Embryonic facial prominence (tissue), 1 donor: ENCODE measurements at regions not wholly inside any gene's neighbourhood (a gene's known extent, or its start where the extent isn't known, plus 50 kb on each side); places are given as distances from the start of the nearest gene placed in this dataset.

Experiments used
- DNase-seq: peaks from one replicate; pipeline ENCODE4 v3.0.0-alpha.2; 2016; ENCODE audit errors: extremely low spot score

DNA sequence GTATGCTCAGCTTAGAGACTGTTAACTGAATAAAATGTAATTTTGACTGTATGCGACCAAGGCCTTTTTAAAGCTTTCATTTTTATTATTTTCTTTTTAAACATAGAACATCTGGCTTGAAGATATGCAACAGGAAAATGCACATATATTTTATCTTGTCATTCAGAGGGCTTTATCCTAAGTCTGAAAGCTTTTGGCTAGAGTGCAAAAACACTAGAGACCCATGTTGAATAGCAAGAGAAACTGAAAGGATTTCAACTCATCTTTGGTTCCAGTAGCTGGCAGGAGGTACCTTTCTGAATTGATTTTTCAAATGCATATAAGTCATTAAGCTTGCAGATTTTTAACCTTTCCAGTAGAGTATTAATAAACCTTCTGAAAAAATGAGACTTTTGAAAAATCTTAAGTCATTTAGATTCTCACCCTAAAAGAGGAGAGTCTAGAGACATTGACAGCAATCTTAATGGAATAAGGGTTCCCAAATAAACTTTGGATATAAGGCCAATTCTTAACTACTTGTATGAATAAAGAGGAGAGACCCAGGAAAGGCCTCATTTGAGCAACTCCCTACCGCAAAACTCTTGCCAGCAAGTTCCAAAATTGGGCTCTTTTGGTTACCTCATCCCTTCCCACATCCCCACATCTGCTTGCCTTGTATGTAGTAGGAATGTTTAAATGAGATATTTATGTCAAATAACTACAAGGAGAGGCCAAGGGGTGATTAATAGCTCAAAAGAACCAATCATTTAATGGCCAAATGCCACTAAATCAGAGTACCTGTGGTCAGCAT is 454.4 kb downstream of the HTR7 start:
- DNase-seq = no peak

DNA sequence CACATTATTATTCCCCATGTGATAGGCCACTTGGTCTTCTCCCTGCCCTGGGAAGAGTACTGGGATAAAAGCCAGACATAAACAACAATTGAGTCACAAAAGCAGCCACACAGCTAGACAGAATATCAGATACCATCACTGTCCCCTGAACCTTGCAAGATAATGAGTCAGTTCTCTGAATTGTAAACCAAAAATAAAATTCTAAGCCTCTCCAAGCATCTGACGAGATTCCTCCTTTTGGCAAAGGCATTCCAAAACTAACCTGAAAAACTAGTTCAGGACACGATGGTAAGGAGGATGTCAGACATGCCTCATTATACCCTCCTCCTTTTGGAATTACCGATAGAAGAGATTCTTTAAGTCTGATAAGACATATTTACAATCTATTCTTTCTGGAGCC is 450.7 kb downstream of the HTR7 start:
- DNase-seq = no peak

DNA sequence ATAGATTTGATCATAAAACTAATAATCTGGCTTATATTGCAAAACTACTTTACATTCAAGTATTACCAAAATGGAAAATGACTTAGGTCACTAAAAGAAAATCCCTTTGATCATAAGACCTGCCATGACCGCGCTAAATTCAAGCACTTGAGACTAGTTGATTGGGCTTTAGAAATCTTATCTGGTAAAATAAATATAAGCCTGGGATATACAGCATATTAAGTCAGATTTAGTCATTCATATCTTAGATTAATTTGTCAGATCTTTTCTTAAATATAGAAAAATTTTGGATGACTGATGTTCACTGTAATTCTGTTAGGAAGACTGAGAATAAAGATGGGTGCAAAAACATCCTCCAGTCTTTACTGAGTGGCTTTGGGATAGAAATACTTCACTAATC is 450.0 kb downstream of the HTR7 start:
- no peak for DNase-seq

DNA sequence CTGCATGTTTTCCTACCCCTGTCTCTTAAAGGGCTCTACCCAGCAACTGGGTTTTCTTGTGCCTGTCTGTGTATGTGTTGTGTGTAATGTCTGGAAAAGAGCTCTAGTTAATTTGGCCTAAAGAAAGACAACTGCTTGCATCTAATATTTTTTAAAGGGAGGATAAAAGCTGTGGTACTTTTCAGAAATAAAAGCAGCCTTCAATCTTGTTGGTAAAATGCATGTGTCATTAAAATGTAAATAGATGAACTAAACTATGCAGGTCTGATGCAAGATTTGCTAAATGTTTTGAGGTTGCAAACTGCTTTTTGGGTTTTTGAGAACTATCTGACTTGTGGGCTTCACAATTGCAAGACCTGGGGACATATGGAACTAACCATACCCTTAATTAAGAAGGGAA is 445.3 kb downstream of the HTR7 start:
- DNase-seq = no peak

DNA sequence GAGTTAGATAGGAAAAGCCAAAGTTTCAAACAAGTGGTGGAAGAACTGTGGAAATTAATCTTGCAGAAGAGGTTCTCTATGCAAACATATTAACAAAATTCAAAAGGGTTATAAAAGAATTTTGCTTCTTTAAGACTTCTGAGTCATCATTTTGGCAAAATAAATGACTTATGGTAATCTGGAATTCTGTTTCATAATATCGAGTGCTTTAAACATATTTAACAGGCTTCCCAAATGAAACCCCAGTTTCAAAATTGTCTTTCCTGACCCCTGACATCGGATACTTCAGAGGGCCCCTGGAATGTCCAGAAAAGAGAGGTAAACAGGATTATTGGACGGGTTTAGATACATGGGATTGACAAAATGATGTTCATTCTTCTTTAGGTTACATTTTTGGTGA is 444.6 kb downstream of the HTR7 start:
- no peak for DNase-seq

DNA sequence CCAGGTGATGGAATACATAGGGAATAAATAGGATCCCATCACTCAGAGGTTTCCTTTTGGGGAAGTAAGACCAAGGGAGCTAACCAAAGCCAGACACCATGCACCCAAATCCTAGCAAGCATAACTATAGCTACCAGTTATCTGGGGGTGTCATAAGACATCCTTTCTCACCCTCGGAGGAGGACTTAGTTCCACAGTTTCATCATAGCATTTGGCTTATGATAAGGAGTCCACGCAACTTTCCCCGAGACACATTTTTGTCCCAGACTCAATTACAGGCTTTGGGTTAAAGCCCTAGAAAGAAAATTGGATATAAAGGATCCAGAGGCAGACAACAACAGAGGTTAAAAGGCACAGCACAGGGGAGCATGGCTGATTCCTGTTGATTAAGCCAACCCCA is 442.9 kb downstream of the HTR7 start:
- DNase-seq = no peak

DNA sequence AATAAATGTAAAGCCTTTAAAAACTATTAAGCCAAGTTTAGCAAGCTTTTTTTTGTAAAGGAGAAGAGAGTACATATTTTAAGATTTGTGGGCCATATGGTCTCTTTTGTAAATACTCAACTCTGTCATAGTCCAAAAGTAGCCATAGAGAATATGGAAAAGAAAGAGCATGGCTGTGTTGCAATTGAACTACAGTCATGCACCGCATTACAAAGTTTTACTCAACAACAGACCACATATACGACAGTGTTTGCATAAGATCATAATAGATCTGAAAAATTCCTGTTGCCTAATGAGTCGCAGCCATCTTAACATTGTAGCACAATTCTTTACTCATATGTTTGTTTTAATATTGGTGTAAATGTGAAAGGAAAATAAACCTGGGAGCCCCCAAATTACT is 440.8 kb downstream of the HTR7 start:
- no peak for DNase-seq

DNA sequence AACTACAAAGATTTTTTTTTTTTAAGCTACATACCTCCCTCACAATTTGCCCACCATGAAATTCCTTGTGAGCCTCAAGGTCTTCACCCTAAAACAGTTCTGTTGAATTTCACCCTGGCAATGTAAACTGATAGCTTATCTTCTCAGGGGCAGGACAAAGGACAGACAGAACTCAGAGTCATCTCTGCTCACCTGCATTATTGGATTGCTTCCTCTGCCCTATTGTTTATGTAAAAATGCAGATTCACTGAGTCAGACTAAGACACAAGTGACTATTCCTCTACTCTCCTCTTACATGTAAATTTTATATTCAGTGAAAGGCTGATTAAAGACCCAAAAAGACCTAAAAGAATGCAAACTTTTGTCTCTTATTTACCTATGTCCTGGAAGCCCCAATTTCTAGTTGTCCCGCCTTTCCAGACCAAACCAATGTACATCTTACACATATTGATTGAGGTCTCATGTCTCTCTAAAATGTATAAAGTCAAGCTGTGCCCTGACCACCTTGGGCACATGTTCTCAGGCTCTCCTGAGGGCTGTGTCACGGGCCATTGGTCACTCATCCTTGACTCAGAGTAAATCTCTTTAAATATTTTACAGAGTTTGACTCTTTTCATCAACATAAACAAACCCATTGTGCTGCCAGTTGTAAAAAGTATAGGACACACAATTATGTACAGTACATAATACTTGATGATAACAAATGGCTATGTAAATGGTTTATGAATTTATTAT is 440.2 kb downstream of the HTR7 start:
- no peak for DNase-seq

DNA sequence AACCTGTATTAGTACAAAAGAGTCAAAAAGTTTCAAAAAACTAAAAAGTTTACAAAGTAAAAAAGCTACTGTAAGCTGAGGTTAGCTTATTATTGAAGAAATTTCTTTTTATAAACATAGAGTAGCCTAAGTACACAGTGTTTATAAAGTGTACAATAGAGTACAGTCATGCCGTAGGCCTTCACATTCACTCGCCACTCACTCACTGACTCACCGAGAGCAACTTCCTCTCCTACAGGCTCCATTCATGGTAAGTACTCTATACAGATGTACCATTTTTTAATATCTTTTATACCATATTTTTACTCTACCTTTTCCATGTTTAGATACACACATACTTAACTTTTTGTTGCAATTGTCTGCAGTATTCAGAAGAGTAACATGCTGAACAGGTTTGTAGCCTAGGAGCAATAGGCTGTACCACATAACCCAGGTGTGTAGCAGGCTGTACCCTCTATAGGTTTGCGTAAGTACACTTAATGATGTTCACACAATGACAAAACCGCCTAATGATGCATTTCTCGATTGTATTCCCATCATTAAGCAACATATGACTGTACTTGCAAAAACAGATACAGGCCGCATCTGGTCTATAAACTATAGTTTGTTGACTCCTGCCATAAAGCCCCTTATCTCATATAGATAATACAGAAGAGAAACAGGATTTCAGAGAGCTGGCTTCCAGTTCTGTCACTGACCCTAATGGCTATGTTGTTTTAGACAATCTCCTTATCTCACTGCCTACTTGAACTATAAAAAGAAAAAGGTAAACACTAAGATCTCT is 438.8 kb downstream of the HTR7 start:
- DNase-seq = no peak

DNA sequence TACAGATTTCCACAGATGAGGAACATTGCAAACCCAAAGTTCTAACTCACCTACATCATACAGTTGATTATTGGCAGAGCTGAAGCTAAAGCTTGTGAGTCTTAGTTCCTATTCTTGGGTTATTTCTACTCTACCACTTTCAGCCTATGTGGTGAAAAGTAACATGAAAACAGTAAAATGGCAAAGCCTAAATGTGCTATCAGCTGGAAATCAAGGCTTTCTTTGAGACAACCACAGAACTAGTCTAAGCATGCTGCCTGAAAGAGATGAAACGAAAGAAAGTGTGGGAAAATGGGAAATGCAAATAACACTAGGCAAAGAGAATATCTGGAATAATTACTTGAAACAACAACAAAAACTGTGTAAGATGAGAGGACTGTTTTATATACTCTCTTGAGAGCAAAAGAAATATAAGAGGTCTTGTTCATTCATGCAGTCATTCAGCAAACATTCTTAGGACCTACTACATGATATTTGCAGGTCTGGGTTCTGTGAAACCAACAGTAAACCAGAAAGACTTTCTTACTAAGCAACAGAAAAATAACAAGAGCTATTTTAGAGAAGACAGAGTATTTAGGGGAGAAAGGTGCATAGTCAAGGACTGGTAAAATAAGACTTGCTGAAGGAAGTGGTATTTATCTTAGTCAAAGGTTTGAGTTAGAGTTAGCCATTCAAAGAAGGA is 437.1 kb downstream of the HTR7 start:
- DNase-seq = no peak

DNA sequence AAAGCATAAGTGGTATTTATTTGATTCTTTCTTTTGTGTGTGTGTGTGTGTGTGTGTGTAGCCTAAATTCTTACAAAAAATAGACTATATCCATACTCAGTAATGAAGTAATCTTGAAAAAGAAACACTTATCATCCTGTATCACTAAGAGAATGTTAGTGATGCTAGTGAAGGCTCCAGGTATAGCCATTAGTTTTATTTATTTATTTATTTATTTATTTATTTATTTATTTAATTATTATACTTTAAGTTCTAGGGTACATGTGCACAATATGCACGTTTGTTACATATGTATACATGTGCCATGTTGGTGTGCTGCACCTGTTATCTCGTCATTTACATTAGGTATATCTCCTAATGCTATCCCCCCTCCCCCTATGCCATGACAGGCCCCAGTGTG is 436.0 kb downstream of the HTR7 start:
- DNase-seq = no peak

DNA sequence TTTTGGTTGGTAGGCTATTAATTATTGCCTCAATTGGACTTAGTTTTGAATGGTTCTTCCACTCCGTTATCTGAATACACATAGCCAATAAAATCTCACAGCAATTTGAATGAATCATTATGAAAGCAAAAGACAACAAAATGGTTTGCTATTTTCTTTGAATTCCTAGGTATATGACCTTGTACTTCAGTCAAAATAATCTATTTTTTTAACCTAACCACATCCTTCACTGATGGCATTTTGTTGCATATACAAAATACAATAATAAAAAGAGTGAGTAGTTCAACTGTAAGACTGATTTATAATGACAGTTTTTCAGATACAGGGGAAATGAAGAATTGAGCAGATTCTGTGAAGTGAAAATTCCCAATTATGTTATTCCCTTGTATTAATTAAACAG is 433.1 kb downstream of the HTR7 start:
- DNase-seq = no peak

DNA sequence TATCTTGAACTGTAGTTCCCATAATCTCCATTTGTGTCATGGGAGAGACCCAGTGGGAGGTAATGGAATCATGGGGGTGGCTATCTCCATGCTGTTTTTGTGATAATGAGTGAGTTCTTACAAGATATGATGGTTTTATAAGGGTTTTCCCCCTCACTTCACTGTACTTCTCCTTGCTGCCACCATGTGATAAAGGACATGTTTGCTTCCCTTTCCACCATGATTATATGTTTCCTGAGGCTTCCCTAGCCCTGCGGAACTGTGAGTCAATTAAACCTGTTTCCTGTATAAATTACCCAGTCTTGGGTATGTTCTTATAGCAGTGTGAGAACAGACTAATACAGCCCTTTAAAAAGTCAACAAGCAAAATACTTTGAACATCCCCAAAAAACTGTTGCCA is 427.7 kb downstream of the HTR7 start:
- no peak for DNase-seq

DNA sequence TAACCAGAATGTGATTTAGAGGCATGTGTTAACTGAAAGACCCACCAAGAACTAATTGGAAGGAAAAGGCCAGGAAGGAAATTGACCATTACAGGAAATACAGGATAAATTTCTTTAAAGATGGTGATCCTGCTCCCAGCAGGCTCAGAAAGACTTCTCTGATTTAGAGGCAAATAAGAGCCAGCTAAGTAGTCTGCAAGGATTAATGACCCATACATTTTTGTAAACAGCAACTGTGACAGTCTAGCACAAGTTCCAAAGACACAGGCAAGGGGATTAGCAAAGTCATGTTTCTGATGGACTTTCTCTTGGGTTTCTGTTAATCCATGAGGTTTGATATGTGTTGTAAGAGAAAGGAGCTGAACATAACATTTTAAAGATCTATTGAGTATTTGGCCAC is 425.0 kb downstream of the HTR7 start:
- DNase-seq = no peak

DNA sequence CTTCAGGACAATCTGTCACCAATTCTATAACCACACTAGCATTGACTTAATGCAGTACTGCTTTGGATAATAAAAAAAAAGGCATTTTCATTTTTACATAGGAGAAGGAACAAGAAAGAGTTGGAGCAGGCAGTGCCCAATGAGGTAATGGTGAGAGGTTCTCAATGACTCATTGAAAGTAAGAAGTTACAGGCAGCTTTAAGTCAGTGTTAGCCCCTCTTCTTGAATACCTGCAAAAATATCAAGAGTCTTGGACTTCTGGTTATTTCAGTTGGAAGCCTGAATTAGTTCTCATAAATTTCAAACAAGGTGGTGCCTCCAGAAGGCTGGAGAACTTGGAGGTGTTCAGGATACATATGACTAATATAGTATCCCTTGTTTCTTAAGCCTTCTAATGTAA is 422.5 kb downstream of the HTR7 start:
- DNase-seq = no peak

DNA sequence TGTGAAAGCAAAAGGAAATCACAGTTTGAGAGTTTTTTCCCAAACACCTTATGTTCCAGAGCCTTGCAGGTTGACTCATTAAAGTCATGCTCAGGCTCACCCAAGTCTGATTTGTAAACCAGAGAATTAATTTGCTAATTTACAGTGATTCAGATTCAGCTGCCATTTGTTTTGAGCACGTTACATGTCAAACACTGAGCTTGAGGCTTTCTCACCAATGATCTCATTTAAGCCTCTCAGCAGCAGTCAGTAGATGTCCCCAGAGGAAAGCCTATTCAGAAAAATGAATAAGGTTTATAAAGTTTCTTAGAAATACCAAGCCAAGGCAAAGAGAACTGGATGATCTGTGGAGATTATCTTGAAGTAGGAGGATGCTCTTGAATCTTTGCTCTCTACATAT is 420.4 kb downstream of the HTR7 start:
- DNase-seq = no peak

DNA sequence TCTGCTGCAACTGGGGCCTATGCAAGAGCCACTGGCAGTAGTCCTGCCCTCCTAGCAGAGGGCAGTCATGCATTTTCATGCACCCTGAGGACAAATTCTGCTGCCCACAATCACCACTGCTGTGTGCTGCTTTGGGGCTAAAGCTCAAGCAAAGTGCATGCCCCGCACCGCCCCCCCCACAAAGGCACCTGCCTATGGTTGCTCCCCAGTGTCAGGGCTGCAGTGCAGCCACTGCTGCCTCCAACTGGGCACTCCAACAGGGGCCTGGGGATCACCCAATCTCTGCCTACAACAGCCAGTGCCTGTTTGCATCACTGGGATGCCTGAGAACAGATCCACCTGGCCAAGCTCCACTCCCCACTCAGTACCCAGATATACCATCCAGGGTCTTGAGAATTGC is 417.0 kb downstream of the HTR7 start:
- DNase-seq = no peak

DNA sequence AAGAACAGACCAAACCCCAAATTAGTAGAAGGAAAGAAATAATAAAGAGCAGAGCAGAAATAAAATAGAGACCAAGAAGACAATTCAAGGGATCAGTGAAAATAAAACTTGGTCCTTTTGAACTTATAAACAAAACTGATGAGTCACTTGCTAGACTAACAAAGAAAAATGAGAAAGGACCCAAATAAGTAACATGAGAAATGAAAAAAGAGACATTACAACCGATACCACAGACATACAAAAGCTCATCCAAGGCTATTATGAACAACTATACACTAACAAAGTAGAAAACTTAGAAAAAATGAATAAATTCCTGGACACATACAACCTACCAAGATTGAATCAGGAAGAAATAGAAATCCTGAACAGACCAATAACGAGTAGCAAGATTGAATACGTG is 414.5 kb downstream of the HTR7 start:
- DNase-seq = no peak

DNA sequence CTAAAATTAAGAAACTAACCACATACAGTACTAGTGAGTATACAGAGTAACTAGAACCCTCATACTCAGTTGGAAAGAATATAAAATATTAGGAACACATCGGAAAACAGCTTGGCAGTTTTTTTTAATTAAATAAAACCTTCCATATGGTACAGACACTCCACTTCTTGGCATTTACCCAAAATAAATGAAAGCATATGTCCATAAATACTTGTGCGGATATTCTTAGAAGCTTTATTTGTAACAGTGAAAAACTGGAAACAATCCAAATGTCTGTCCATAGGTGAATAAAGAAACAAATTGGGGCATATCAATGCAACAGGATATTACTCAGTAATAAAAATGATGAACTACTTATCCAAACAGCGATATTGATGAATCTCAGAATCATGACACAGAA is 410.0 kb downstream of the HTR7 start:
- DNase-seq = no peak

DNA sequence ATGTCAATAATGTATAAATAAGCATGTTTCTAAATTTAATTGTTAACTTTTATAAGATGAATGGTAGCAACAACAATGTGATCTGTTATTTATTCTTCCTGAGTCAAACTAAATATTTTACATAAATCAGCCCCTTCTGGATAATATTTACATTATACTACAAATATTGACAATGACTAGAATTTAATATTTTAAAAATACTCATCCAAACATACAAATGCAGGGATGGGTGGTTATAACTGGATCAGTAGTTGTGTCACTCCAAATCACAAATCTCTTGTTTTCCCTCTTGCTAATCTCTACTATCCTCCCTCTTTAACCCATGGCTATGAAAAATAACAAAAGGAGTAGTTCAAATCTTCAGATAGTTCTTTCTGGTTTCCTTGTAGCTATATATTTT is 407.0 kb downstream of the HTR7 start:
- DNase-seq = no peak

DNA sequence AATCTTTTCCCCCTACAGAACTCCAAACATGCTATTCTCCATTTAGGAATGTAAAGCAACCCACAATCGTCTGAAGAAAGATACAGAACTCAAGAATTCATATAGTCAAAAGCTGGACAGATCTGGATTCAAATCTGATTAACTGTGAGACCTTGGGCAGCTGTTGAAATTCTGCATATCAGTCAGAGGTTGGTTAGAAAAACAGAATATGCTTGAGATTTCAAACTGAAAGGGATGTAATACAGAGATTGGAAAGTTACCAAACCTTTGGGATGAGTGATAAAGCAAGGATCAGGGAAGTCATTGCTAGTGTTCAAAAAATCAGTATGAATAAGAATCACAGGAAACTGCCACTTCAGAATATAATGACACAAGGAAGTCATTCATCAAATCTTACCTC is 406.6 kb downstream of the HTR7 start:
- DNase-seq = no peak

DNA sequence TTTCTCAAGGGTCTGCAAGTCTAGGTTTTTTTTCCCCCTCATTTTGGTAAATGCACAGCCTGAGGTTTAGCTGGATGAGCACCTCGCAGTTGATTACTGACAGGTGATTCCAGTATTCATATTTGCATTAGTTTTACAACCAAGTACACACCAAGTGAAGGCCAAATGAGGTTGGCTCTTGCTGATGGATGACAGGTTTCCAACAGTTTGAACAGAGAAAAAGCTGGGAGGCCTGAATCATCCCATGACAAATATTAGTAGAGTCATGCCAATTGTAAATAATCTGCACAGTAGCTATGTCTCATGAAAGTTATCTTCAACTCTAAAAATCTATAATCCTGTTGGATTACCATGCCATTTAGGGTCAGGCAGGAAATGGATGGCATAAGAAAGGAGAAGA is 399.8 kb downstream of the HTR7 start:
- DNase-seq = no peak
